Small intestine (tissue), 7 donors: ENCODE measurements at regions not wholly inside any gene's neighbourhood (a gene's known extent, or its start where the extent isn't known, plus 50 kb on each side); places are given as distances from the start of the nearest gene placed in this dataset.

Experiments
- DNase-seq, 2 donors: peaks; one replicate each; pipeline versions ENCODE4 v3.0.0 to v3.0.0-alpha.2; 2013
- FAIRE-seq: peaks from 2 replicates; lab custom pipeline; 2012; peaks lifted over from hg19 to GRCh38; lab: Jason Lieb, UNC
- H3K27ac ChIP-seq, 3 donors: one replicate each; pipeline ENCODE4 v1.5.1; 2013; ENCODE audit warnings: low read length in 2 of 3, mild to moderate bottlenecking in 2 of 3, control low read depth in 1 of 3, inconsistent platforms in 1 of 3, low read depth in 1 of 3, moderate library complexity in 1 of 3
- H3K27me3 ChIP-seq, 3 donors: one replicate each; pipeline ENCODE4 v1.6.1; 2013; ENCODE audit warnings: low read length in 3 of 3, inconsistent platforms in 1 of 3; ENCODE audit not compliant: control insufficient read depth in 3 of 3, insufficient read depth in 3 of 3
- H3K36me3 ChIP-seq, 3 donors: one replicate each; pipeline ENCODE4 v1.6.1; 2013; ENCODE audit warnings: low read length in 3 of 3, inconsistent platforms in 1 of 3, low read depth in 1 of 3, mild to moderate bottlenecking in 1 of 3, moderate library complexity in 1 of 3; ENCODE audit not compliant: control insufficient read depth in 3 of 3, insufficient read depth in 2 of 3
- H3K4me1 ChIP-seq, 3 donors: one replicate each; pipeline ENCODE4 v1.6.1; 2013; ENCODE audit warnings: low read length in 2 of 3, inconsistent platforms in 1 of 3, low read depth in 1 of 3, mild to moderate bottlenecking in 1 of 3, moderate library complexity in 1 of 3; ENCODE audit not compliant: control insufficient read depth in 3 of 3, insufficient read depth in 2 of 3
- H3K4me3 ChIP-seq, 3 donors: one replicate each; pipeline ENCODE4 v1.5.1; 2013; ENCODE audit warnings: low read length in 3 of 3, control low read depth in 1 of 3, inconsistent platforms in 1 of 3, low read depth in 1 of 3, mild to moderate bottlenecking in 1 of 3, moderate library complexity in 1 of 3
- H3K9me3 ChIP-seq, 2 donors: one replicate each; pipeline ENCODE4 v1.6.1; 2013; ENCODE audit warnings: low read depth in 1 of 2, low read length in 1 of 2; ENCODE audit not compliant: control insufficient read depth in 2 of 2, insufficient read depth in 1 of 2
- WGBS, 3 donors: extraction: QIAGEN DNeasy Blood & Tissue Kit; methylation state at CpG; one replicate each; pipeline ENCODE4 v1.1.7; 2013; 5-methylcytosine and 5-hydroxymethylcytosine counted together
- donor health status: healthy with polysubstance abuse.
- donor health status: control.
- donor health status: control.
- donor health status: Bipolar disorder and iron deficiency.
- donor health status: healthy.

DNA sequence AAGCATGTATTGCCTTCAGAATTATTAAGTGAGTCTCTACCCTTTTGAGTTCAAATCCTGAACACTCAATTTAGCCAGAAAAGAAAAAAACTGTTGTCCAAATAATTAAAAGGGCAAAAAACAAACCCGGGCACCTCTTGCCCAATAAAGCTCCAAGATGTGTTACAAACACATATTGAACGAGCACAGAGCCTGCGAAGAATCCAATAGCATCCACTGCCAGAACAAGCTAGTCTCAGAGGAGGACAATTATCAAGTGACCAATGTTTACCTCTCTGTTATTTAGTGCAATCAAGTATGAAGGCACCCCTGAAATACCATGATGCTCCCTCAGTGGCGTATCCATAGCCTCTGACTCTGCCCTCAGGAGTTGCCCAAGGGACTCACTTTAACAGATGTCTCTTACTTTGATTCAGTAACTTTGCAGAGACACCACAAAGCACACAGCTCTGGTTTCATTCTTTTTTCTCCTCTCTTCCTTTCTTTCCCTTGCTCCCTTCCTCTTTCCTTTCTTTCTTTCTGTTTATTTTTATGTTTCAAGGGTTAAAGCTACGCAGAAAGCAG lies 93.5 kb upstream of the SPATS2L start:
- FAIRE-seq (no peak), DNase-seq (no peak)
- no peaks in the 10 kb centered on the region for H3K27me3 ChIP-seq
- no peak overlapping the region for H3K4me3 ChIP-seq
- 88 to 93% (median 92%) methylated on average over 5 of the region's 5 CpGs for WGBS, 3 donors
- no peaks in the 10 kb centered on the region for H3K9me3 ChIP-seq
- H3K4me1 ChIP-seq: no peaks in the 10 kb centered on the region
- H3K36me3 ChIP-seq: no peaks in the 10 kb centered on the region
- H3K27ac ChIP-seq: no peak overlapping the region

DNA sequence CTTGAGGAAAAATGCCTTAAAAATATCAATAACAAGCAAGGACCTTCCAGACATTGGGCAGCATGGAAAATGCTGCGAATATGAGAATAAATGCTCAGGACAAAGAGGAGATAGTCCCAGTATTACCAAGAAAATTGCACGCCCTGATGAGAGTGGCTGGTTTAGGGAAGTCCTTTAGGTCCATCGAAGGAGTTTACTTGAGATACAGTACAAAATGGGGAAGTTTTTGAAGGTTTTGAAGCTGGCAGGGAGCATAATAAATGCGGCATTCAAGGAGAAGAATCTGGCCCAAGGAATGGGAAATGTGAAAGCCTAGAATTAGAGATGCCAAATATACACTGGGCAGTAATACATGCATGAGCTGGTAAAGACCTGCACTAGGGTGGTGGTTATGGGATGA lies 90.2 kb upstream of the SPATS2L start:
- Histone ChIP-seq H3K27ac (no peak overlapping the region), H3K27me3 (no peaks in the 10 kb centered on the region), H3K36me3 (no peaks in the 10 kb centered on the region), H3K9me3 (no peaks in the 10 kb centered on the region), H3K4me3 (no peak overlapping the region), H3K4me1 (peaks cover 0 to 19% (median 3%) of the 10 kb centered on the region in 3 donors)
- DNase-seq (no peak), FAIRE-seq (no peak)
- 85 to 90% (median 86%) methylated on average over 4 of the region's 4 CpGs for WGBS, 3 donors

DNA sequence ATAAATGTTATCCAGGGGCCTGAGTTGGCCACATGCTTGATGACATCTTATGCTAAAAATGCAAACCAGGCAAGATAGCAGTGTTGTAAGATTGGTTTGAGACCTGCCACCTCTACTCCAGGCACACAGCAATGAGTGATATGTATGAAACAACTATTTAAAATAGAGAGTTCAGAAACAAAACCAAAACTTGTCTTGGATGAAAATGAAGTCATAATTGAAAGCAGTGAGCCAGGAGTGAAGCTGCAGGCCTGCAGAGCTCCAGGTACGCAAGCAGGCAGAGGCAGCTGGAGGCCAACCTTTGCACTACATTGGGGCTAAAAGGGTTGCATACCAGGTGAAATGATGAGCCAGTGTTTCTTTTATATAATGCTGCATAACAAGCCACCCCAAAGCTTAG lies 89.2 kb upstream of the SPATS2L start:
- DNase-seq (no peak), FAIRE-seq (no peak)
- Histone ChIP-seq H3K4me3 (no peak overlapping the region), H3K36me3 (no peaks in the 10 kb centered on the region), H3K27ac (no peak overlapping the region), H3K27me3 (no peaks in the 10 kb centered on the region), H3K9me3 (no peaks in the 10 kb centered on the region), H3K4me1 (peaks cover 0 to 20% (median 6%) of the 10 kb centered on the region in 3 donors)
- WGBS, 3 donors: 53 to 80% (median 54%) methylated on average over 1 of the region's 1 CpG

DNA sequence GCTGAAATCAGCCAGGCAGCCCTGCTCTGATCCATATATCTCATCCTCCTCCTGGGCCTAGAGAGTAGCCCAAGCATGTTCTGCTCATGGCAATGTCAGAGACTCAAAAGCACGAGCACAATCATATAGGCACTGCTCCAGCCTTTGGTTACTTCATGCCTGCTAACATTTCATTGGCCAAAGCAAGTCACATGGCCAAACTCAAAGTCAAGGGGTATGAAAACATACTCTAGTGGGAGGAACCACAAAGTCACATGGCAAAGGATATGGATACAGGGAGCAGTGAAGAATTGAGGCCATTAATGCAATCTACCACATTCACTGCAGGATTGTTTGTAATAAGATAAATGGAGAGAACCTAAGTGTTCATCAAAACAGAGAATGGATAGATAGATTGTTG lies 87.8 kb upstream of the SPATS2L start:
- no peak for DNase-seq
- 83 to 91% (median 85%) methylated on average over 1 of the region's 1 CpG for WGBS, 3 donors
- no peak for FAIRE-seq

DNA sequence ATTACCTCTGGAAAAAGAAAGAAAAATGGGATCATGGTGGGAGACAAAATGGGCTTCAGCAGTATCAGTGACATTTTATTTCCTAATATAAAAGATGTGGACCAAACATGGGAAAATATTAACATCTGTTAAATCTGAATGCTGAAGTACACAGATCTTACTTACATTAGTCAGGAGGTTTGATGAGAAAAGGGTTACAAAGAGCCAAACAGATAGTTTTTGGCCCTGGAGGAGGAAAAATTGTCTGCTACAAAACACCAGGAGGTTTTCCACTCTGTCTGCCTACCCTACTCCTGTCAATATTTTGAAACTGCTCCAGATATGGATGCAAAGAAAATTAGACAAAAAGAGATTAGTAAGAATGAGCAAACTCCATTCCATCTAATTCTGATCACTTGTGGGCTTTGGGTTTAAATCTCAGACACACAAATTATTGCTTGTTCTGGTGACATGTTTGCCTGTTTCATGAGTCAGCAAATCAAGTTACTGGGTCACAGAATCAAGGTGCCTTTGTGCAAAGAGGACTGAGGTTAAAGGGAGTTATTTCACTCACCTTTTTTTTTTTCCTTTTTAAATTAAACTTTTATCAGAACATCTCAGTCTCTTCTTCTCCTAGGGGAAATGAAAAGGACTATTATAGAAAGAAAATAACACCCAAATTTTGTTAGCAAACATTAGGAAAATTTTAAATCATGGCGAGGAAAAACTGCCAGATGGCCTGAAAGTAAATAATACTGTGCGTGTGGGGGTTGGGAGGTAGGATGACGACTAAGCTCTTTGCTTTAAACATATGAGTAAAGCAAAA lies 87.0 kb upstream of the SPATS2L start:
- Histone ChIP-seq H3K36me3 (no peaks in the 10 kb centered on the region), H3K27me3 (no peaks in the 10 kb centered on the region), H3K27ac (no peak overlapping the region), H3K4me1 (peaks cover 0 to 23% (median 6%) of the 10 kb centered on the region in 3 donors), H3K4me3 (no peak overlapping the region), H3K9me3 (no peaks in the 10 kb centered on the region)
- DNase-seq (peak in 1 of 2 donors; percentile 18), FAIRE-seq (no peak)
- 63 to 81% (median 74%) methylated on average over 3 of the region's 3 CpGs for WGBS, 3 donors

More for the DNA sequence above, 87.8 kb upstream of the SPATS2L start:
- Histone ChIP-seq H3K27ac (no peak overlapping the region), H3K4me1 (peaks cover 0 to 23% (median 6%) of the 10 kb centered on the region in 3 donors), H3K36me3 (no peaks in the 10 kb centered on the region), H3K9me3 (no peaks in the 10 kb centered on the region), H3K27me3 (no peaks in the 10 kb centered on the region), H3K4me3 (no peak overlapping the region)

DNA sequence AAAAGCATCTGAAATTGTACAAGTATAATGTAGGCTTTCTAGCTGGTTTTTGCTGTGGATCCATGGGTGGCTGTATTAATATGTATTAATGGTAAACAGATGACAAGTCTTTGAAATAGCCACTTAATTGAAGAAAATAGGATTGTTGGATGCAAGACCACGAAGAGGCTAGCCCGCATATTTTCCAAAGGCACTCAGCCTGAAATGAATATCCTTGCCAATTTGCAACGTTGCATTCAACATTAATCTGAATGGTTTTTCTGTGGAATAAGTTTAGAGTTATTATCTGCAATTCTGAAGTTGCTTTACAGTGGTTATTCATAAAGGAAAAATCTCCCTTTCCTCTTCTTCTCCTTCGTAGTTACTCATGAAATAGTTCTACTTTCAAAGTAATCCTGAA lies 86.2 kb upstream of the SPATS2L start:
- Histone ChIP-seq H3K9me3 (no peaks in the 10 kb centered on the region), H3K27ac (peak overlapping the region in 1 of 3 donors; percentile 15), H3K36me3 (no peaks in the 10 kb centered on the region), H3K4me1 (peaks cover 0 to 23% (median 6%) of the 10 kb centered on the region in 3 donors), H3K4me3 (no peak overlapping the region), H3K27me3 (no peaks in the 10 kb centered on the region)
- FAIRE-seq (no peak), DNase-seq (no peak)
- WGBS, 3 donors: 65 to 72% (median 65%) methylated on average over 4 of the region's 4 CpGs

DNA sequence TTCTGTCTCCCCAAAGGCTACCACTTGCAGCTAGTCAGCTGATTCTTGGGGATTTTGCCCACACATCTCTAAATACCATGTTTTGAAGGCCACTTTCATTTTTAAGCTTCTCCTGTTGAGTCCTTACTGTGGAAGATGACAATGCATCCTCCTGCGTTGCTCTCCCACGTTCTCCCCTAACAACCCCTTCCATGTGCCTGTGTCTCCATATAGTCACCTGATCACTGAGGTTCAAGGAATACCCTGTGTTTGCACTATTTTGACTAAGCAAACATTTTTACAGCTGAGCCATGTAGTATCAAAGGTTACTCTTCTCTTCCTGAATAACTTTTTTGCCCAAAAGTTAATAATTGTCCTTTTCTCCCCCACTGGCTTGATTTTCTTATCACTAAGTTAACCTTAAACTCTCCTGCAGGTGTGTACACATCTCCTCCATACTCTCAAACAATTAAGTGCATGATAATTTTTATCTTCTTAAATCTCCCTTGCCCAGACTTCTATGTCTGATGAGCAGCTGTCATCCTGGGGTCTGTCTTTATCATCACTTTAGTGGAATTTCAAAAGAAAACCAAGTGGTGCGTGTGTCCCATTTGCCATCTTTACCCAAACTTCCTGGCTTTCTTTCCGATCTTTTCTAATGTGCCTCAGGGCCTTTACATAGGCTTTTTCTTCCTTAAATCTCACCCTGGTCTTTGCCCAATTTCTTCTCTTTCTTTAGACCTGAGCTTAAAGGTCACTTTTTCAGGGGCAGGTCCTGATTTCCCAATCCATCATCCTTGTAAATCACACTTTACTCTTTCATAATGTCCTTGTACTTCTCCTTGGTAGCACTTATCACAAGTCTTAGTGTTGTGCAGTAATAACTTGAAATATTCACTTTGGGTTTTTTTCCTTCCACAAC lies 85.2 kb upstream of the SPATS2L start:
- WGBS, 3 donors: 22 to 71% (median 39%) methylated on average over 4 of the region's 4 CpGs
- no peaks in the 10 kb centered on the region for H3K36me3 ChIP-seq
- H3K4me1 ChIP-seq: peaks cover 0 to 23% (median 6%) of the 10 kb centered on the region in 3 donors
- FAIRE-seq (no peak), DNase-seq (peak; percentile 29 to 91)
- H3K27me3 ChIP-seq: no peaks in the 10 kb centered on the region
- H3K4me3 ChIP-seq: no peak overlapping the region
- peak overlapping the region in 1 of 3 donors; percentile 15 for H3K27ac ChIP-seq
- H3K9me3 ChIP-seq: no peaks in the 10 kb centered on the region

DNA sequence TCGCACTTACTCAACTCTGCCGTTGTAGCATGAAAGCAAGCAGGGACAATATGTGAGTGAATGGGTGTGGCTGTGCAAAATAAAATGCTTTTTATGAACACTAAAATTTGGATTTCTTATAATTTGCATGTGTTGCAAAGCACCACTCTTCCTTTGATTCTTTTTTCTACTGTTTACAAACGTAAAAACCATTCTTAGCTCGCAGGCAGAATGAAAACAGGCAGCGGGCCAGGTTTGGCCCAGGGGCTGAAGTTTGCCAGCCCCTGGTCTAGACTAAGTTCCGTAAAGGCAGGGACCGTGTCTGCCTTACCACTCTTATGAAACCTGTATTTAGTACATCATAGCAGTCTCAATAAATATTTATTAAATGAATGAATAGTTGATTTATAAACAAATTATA lies 83.7 kb upstream of the SPATS2L start:
- DNase-seq (no peak), FAIRE-seq (no peak)
- Histone ChIP-seq H3K4me3 (no peak overlapping the region), H3K27me3 (no peaks in the 10 kb centered on the region), H3K9me3 (no peaks in the 10 kb centered on the region), H3K36me3 (no peaks in the 10 kb centered on the region), H3K4me1 (peaks cover 0 to 23% (median 6%) of the 10 kb centered on the region in 3 donors), H3K27ac (no peak overlapping the region)
- WGBS, 3 donors: 68 to 75% (median 69%) methylated on average over 7 of the region's 7 CpGs
